Muscle of arm (tissue), 1 donor: ENCODE measurements at regions not wholly inside any gene's neighbourhood (a gene's known extent, or its start where the extent isn't known, plus 50 kb on each side); places are given as distances from the start of the nearest gene placed in this dataset.

Source experiments
- DNase-seq: peaks from one replicate; pipeline ENCODE4 v3.0.0-alpha.2; 2013

GRCh38 chr4:4599481-4600275 lies 57.8 kb upstream of the STX18 start:
- DNase-seq = no peak

DNA sequence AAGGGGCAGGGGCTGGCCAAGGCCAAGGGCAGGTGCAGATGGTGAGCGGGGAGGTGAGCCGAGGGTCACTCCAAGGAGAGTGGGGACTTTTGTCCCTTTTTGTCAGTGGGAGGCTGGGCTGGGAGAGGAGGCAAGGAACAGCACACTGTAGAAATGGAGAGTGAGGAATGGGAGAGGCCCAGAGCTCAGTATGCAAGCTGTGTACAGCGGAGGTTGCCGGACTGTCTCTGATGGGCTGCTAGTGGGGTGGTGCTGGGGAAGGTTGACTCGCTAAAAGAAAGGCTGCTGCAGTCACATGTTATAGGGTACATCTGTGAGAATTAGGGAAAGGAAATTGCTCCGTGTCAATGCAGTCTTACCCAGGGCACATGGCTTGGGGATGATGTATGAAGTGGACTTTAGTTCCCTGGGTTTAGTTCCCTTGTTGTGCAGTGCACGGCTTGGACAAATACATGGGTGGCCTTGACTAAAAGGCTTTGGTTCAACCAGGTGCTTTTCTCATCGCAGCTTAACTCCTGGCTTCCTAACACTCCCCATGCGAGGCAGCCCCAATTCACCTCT lies 57.1 kb upstream of the STX18 start:
- DNase-seq = no peak

GRCh38 chr4:4596720-4597119 lies 54.9 kb upstream of the STX18 start:
- DNase-seq = no peak

DNA sequence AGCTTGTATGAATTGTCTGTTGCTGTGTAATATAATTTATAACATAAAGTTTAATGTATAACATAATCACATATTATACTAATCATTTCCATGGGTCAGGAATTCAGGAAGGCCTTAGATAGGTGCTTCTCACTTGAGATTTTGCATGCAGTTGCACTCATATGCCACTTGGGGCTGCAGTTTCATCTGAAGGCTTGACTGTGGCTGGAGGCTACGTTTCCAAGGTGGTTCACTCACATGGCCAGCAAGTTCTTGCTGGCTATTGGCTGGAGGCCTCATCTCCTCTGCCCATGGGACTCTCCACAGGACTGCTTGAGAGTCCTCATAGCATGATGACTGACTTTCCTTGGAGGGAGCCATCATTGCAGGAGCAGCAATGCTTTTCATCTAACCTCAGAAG lies 53.4 kb upstream of the STX18 start:
- DNase-seq = no peak

GRCh38 chr4:4594285-4594920 lies 52.6 kb upstream of the STX18 start:
- peak; percentile 73 for DNase-seq

DNA sequence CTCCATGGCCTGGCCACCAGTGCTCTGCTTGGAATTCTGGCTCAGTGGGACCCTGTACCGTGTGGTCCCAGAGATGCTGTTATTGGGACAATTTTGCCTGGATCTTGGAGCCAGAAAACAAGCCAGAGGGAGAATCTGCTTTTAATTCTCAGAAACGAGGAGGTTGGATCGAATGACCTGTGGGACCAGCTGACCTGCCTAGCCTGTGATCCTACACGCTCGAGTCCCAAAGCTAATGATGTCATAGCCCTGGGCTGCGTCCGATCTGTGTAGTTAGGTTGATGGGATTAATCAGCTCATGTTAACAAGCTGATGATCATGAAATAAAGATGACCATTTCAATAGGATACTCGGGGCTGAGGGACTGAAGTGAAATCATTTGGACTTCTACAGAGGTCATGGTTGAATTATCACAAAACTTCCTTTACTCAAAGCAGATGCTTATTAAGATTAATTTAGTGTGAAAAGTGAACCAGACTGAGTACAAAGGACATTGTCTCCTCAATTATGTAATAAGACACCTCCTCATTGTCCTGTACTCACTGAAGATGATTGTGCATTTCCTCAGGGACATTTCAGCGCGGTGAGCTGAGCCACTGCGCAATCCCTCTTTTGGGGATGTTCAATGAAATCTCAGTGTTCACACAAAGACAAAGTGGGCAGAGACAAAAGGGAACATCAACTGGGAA lies 51.9 kb upstream of the STX18 start:
- DNase-seq = no peak

DNA sequence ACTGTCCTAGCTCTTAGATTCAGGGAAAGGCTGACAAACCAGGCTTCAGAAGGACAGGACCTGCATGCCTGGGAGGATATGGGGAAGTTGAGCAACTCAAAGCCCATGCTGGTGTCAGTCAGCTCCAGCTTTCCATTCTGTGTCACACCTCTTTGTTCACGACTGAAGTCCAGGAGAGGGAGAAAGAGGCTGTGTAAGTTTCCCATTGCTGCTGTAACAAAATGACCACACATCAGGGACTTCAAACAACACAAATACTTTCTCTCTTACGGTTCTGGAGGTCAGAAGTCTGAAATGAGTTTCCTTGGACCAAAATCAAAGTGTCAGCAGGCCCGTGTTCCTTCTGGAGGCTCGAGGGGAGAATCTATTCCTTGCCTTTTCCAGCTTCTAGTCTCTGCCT lies 50.6 kb upstream of the STX18 start:
- DNase-seq = no peak
